NT2/D1 (cell line): ENCODE measurements at regions not wholly inside any gene's neighbourhood (a gene's known extent, or its start where the extent isn't known, plus 50 kb on each side); places are given as distances from the start of the nearest gene placed in this dataset.

Experiments
- YY1 ChIP-seq: IDR thresholded peaks from 2 replicates; pipeline ENCODE4 v1.6.1; 2011; ENCODE audit not compliant: insufficient read length, insufficient read depth
- ZNF274 ChIP-seq: IDR thresholded peaks from 2 replicates; pipeline ENCODE4 v1.6.1; 2011; ENCODE audit warnings: mild to moderate bottlenecking, low read depth, low read length

- TF ChIP-seq YY1: no peak
- TF ChIP-seq ZNF274: no peak
These were observed 135.0 kb downstream of the ZC3H11B start for GRCh38 chr1:219477861-219478260.
